Mesothelial cell of epicardium (in vitro differentiated cells): ENCODE measurements at regions not wholly inside any gene's neighbourhood (a gene's known extent, or its start where the extent isn't known, plus 50 kb on each side); places are given as distances from the start of the nearest gene placed in this dataset.

Experiments used
- DNase-seq, 2 experiments: peaks; one replicate each; pipeline ENCODE4 v3.0.0; 2021; ENCODE audit warnings: low spot score in 2 of 2; ENCODE audit not compliant: unreplicated experiment in 2 of 2
- H3K27ac Mint-ChIP-seq: 2 replicates; pipeline ENCODE4 v1.8.0; 2021; ENCODE audit warnings: mixed read lengths
- H3K27me3 Mint-ChIP-seq: 2 replicates; pipeline ENCODE4 v1.8.0; 2021; ENCODE audit warnings: low read depth, mixed read lengths
- H3K36me3 Mint-ChIP-seq: 2 replicates; pipeline ENCODE4 v1.8.0; 2021; ENCODE audit warnings: mixed read lengths
- H3K4me1 Mint-ChIP-seq: 2 replicates; pipeline ENCODE4 v1.8.0; 2021; ENCODE audit warnings: mixed read lengths
- H3K4me3 Mint-ChIP-seq: 2 replicates; pipeline ENCODE4 v1.8.0; 2021; ENCODE audit warnings: mild to moderate bottlenecking, moderate library complexity, mixed read lengths
- H3K9me3 Mint-ChIP-seq: 2 replicates; pipeline ENCODE4 v1.8.0; 2021; ENCODE audit warnings: mixed read lengths
- TF ChIP-seq, protein P1 (sequence below): fragments of 200-600 bp; sonication (generic); IDR thresholded peaks from one replicate; pipeline ENCODE4 v1.5.0; 2021; ENCODE audit warnings: antibody characterized with exemption; ENCODE audit not compliant: unreplicated experiment

DNA sequence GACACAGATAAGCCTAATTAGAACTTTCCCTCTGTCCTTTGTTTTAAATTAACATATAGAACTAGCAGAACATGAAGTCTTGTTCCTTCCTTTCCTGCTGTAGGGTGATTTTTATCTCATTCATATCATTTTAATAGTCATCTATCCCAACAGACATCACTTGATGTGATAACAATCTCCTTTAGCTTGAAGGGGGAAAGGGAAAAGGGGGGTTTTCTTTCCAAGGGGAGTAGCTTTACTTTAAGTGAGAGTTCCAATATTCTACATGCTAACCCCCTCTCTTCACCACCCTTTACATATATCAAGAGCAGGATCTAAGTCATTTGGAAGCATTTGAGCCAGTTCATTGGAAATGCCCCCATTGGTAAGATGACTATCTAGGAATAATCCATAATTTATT lies 241.9 kb downstream of the HHIPL2 start:
- Mint-ChIP-seq H3K27ac (no peak overlapping the region), H3K4me1 (peaks cover 4% of the 10 kb centered on the region), H3K9me3 (no peaks in the 10 kb centered on the region), H3K4me3 (no peak overlapping the region), H3K36me3 (no peaks in the 10 kb centered on the region), H3K27me3 (peaks cover 11% of the 10 kb centered on the region)
- DNase-seq = no peak
- TF ChIP-seq, protein P1, sequence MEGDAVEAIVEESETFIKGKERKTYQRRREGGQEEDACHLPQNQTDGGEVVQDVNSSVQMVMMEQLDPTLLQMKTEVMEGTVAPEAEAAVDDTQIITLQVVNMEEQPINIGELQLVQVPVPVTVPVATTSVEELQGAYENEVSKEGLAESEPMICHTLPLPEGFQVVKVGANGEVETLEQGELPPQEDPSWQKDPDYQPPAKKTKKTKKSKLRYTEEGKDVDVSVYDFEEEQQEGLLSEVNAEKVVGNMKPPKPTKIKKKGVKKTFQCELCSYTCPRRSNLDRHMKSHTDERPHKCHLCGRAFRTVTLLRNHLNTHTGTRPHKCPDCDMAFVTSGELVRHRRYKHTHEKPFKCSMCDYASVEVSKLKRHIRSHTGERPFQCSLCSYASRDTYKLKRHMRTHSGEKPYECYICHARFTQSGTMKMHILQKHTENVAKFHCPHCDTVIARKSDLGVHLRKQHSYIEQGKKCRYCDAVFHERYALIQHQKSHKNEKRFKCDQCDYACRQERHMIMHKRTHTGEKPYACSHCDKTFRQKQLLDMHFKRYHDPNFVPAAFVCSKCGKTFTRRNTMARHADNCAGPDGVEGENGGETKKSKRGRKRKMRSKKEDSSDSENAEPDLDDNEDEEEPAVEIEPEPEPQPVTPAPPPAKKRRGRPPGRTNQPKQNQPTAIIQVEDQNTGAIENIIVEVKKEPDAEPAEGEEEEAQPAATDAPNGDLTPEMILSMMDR = no peak

DNA sequence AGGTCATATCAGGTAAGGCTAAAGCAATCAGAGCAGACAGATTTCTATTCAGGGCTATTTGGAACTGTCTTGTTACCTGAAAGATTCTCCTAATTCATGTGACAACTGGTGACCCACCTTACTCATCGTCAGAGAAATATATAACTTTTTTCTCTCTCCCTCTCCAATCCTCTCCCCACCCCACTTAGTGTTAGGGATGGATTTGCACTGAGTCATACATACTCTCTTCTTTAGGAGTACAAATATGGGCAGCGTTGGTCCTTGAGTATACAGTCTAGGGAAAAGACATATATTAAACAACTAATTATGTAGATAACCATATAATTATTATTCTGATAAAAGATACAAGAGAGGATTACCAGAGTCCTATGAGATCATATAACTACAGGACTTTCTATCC lies 246.3 kb downstream of the HHIPL2 start:
- peaks cover 4% of the 10 kb centered on the region for H3K4me1 Mint-ChIP-seq
- TF ChIP-seq, protein P1 = no peak
- peaks cover 11% of the 10 kb centered on the region for H3K9me3 Mint-ChIP-seq
- no peak overlapping the region for H3K27ac Mint-ChIP-seq
- no peak for DNase-seq
- no peak overlapping the region for H3K4me3 Mint-ChIP-seq
- no peaks in the 10 kb centered on the region for H3K36me3 Mint-ChIP-seq
- peaks cover 21% of the 10 kb centered on the region for H3K27me3 Mint-ChIP-seq

DNA sequence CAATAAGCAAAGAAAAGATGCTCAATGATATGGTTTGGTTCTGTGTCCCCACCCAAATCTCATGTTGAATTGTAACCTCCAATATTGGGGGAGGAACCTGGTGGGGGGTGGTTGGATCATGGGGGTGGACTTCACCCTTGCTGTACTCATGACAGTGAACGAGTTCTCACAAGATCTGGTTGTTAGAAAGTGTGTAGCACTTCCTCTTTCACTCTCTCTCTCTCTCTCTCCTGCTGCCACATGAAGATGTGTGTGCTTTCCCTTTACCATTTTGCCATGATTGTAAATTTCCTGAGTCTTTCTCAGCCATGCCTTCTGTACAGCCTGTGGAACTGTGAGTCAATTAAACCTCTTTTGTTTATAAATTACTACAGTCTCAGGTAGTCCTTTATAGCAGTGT lies 248.4 kb downstream of the HHIPL2 start:
- TF ChIP-seq, protein P1 = no peak
- no peak overlapping the region for H3K4me3 Mint-ChIP-seq
- H3K9me3 Mint-ChIP-seq = peaks cover 24% of the 10 kb centered on the region
- H3K27me3 Mint-ChIP-seq = peaks cover 21% of the 10 kb centered on the region
- no peaks in the 10 kb centered on the region for H3K36me3 Mint-ChIP-seq
- no peaks in the 10 kb centered on the region for H3K4me1 Mint-ChIP-seq
- no peak overlapping the region for H3K27ac Mint-ChIP-seq
- DNase-seq = no peak

DNA sequence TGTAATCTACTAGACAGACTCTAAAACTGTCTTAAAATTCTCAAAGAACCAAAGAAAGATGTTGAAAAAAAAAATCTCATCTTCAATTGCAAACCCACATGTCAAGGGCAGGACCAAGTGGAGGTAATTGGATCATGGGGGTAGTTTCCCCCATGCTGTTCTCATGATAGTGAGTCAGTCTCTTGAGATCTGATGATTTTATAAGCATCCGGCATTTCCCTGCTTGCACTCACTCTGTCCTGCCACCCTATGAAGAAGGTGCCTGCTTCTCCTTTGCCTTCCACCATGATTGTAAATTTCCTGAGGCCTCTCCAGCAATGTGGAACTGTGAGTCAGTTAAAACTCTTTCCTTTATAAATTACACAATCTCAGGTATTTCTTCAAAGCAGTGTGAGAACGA lies 257.0 kb downstream of the HHIPL2 start:
- no peaks in the 10 kb centered on the region for H3K36me3 Mint-ChIP-seq
- no peaks in the 10 kb centered on the region for H3K4me1 Mint-ChIP-seq
- TF ChIP-seq, protein P1 = no peak
- H3K27me3 Mint-ChIP-seq = peaks cover 1% of the 10 kb centered on the region
- no peak overlapping the region for H3K27ac Mint-ChIP-seq
- no peak for DNase-seq
- peaks cover 11% of the 10 kb centered on the region for H3K9me3 Mint-ChIP-seq
- no peak overlapping the region for H3K4me3 Mint-ChIP-seq

DNA sequence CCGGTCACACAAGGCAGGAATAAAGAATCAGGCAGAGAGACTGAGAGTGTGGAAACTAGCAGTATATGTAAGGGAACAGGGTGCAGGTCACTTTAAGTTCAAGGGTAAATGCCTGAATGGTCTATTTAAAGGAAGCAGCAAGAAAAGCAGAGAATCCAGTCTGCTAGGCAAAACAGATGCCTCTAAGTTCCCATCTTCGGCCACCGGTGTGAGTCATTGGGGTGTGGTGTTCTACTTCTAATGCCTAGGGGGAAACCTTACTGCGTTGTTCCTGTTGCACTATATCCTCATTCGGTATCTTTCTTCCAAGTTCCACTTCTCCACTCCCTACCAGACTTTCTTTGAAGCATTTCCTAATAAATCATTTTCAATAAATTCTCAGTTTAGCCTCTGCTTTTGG lies 259.9 kb downstream of the HHIPL2 start:
- DNase-seq = no peak
- TF ChIP-seq, protein P1 = no peak

DNA sequence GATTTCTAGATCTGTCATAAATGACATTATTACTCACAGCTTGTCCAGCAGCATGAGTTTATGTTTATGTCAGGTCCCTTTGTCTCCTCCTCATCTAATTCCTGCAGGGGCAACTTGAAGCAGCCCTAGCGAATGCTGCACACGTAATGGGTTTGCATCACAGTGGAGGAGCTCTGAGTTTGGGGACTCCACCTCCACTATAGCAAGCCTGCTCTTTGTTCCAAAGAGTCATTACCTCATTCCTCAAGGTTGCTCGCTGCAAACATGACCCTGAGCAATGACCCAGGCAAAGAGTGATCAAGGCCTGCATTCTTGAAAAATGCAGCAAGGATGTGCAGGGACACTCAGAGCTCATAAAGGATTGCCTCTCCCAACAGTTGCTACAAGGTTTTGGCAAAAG lies 261.9 kb downstream of the HHIPL2 start:
- no peaks in the 10 kb centered on the region for H3K36me3 Mint-ChIP-seq
- H3K4me1 Mint-ChIP-seq = peaks cover 7% of the 10 kb centered on the region
- no peak overlapping the region for H3K27ac Mint-ChIP-seq
- H3K4me3 Mint-ChIP-seq = no peak overlapping the region
- H3K9me3 Mint-ChIP-seq = peaks cover 5% of the 10 kb centered on the region
- peaks cover 5% of the 10 kb centered on the region for H3K27me3 Mint-ChIP-seq
- TF ChIP-seq, protein P1 = no peak
- no peak for DNase-seq

More for the DNA sequence above, 259.9 kb downstream of the HHIPL2 start:
- H3K36me3 Mint-ChIP-seq = no peaks in the 10 kb centered on the region
- peaks cover 7% of the 10 kb centered on the region for H3K27me3 Mint-ChIP-seq
- no peaks in the 10 kb centered on the region for H3K9me3 Mint-ChIP-seq
- H3K27ac Mint-ChIP-seq = no peak overlapping the region
- peaks cover 5% of the 10 kb centered on the region for H3K4me1 Mint-ChIP-seq
- H3K4me3 Mint-ChIP-seq = no peak overlapping the region
